Smooth muscle cell (in vitro differentiated cells): ENCODE measurements at regions not wholly inside any gene's neighbourhood (a gene's known extent, or its start where the extent isn't known, plus 50 kb on each side); places are given as distances from the start of the nearest gene placed in this dataset.

Experiments
- DNase-seq: peaks from one replicate; lab custom pipeline; 2025; ENCODE audit not compliant: unreplicated experiment; lab: John Stamatoyannopoulos, UW
- H2AFZ ChIP-seq: fragments of 200-600 bp; sonication (generic); 2 replicates; pipeline ENCODE4 v1.6.0; 2016; ENCODE audit warnings: antibody characterized with exemption, low read depth, mild to moderate bottlenecking
- H3F3A ChIP-seq: fragments of 200-600 bp; sonication (generic); 2 replicates; pipeline ENCODE4 v1.6.0; 2017; ENCODE audit warnings: antibody characterized with exemption, low read depth
- H3K27ac ChIP-seq: fragments of 200-600 bp; sonication (generic); 2 replicates; pipeline ENCODE4 v1.5.1; 2016; ENCODE audit warnings: low read depth, mild to moderate bottlenecking
- H3K27me3 ChIP-seq: fragments of 200-600 bp; sonication (generic); 2 replicates; pipeline ENCODE4 v1.6.1; 2016; ENCODE audit warnings: low read depth, mild to moderate bottlenecking
- H3K36me3 ChIP-seq: fragments of 200-600 bp; sonication (generic); 2 replicates; pipeline ENCODE4 v1.5.1; 2016; ENCODE audit warnings: low read depth
- H3K4me1 ChIP-seq: fragments of 200-600 bp; sonication (generic); 2 replicates; pipeline ENCODE4 v1.5.1; 2016; ENCODE audit warnings: low read depth
- H3K4me2 ChIP-seq: fragments of 200-600 bp; sonication (generic); 2 replicates; pipeline ENCODE4 v1.6.0; 2016; ENCODE audit warnings: mild to moderate bottlenecking
- H3K4me3 ChIP-seq: fragments of 200-600 bp; sonication (generic); 2 replicates; pipeline ENCODE4 v1.5.1; 2016; ENCODE audit warnings: mild to moderate bottlenecking
- H3K79me2 ChIP-seq: fragments of 200-600 bp; sonication (generic); 2 replicates; pipeline ENCODE4 v1.6.0; 2016; ENCODE audit warnings: low read depth, mild to moderate bottlenecking
- H3K9ac ChIP-seq: fragments of 200-600 bp; sonication (generic); 2 replicates; pipeline ENCODE4 v1.6.0; 2016; ENCODE audit warnings: low read depth
- H3K9me3 ChIP-seq: fragments of 200-600 bp; sonication (generic); replicated peaks from 2 replicates; pipeline ENCODE4 v1.5.1; 2016; ENCODE audit warnings: low read depth
- H4K20me1 ChIP-seq: fragments of 200-600 bp; sonication (generic); 2 replicates; pipeline ENCODE4 v1.6.0; 2016; ENCODE audit warnings: low read depth
- WGBS: methylation state at CpG from one replicate; pipeline ENCODE4 v1.1.7; 2016; ENCODE audit warnings: low lambda C conversion rate; 5-methylcytosine and 5-hydroxymethylcytosine counted together
- TF ChIP-seq, protein P1 (sequence below): fragments of 200-600 bp; sonication (generic); IDR thresholded peaks from 2 replicates; pipeline ENCODE4 v1.5.1; 2017; ENCODE audit warnings: borderline replicate concordance, mild to moderate bottlenecking, antibody characterized with exemption; ENCODE audit not compliant: insufficient read depth, poor library complexity, severe bottlenecking

DNA sequence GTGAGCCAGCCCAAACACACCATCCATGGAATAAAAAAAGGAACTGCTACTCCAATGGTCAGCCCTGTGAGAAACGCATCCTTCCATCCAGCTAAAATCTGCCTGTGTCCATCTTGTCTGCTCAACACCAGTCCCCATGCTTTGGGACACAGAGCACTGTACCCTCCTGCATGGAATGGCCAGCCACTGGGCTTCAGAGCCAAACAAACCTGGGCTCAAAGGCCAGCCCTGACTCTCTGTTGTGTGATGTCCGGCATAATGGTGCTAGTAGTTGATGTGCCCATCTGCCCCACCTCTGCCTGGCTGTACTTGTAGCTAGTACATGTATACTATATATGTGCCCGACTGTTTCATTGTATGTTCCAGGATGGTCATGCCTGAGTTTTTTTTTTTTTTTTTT, 77.6 kb upstream of the AMZ2 start:
- DNase-seq: no peak
- TF ChIP-seq, protein P1, sequence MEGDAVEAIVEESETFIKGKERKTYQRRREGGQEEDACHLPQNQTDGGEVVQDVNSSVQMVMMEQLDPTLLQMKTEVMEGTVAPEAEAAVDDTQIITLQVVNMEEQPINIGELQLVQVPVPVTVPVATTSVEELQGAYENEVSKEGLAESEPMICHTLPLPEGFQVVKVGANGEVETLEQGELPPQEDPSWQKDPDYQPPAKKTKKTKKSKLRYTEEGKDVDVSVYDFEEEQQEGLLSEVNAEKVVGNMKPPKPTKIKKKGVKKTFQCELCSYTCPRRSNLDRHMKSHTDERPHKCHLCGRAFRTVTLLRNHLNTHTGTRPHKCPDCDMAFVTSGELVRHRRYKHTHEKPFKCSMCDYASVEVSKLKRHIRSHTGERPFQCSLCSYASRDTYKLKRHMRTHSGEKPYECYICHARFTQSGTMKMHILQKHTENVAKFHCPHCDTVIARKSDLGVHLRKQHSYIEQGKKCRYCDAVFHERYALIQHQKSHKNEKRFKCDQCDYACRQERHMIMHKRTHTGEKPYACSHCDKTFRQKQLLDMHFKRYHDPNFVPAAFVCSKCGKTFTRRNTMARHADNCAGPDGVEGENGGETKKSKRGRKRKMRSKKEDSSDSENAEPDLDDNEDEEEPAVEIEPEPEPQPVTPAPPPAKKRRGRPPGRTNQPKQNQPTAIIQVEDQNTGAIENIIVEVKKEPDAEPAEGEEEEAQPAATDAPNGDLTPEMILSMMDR: no peak
- Histone ChIP-seq H3K4me2 (no peak overlapping the region), H3F3A (no peaks in the 10 kb centered on the region), H4K20me1 (no peaks in the 10 kb centered on the region), H3K9ac (no peak overlapping the region), H3K4me1 (no peaks in the 10 kb centered on the region), H3K4me3 (no peak overlapping the region), H3K27me3 (no peaks in the 10 kb centered on the region), H3K27ac (no peak overlapping the region), H2AFZ (no peak overlapping the region), H3K36me3 (no peaks in the 10 kb centered on the region), H3K79me2 (no peaks in the 10 kb centered on the region), H3K9me3 (no peaks in the 10 kb centered on the region)
- 91% methylated on average over 3 of the region's 3 CpGs for WGBS

DNA sequence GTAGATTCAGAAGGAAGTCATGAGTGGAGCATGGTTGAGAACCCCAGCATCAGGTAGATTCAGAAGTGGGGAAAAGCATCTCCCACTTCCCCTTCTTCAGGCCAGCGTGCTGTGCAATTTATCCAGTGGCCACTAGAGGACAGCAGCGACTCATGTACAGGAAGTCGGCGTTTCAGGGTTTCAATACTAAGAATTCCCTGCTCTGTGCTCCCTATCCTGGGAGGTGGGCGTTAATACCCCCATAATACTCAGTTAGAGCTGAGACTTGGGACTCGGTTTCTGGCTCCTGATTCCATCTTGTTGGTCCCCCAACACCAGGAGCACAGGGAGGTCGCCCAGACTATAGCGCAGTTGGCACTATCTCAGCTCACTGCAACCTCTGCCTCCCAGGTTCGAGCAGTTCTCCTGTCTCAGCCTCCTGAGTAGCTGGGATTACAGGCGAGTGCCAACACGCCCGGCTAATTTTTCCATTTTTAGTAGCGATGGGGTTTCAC, 75.3 kb upstream of the AMZ2 start:
- H3K27me3 ChIP-seq: no peaks in the 10 kb centered on the region
- no peak overlapping the region for H3K4me3 ChIP-seq
- 31% methylated on average over 13 of the region's 13 CpGs for WGBS
- no peak overlapping the region for H3K4me2 ChIP-seq
- no peak overlapping the region for H2AFZ ChIP-seq
- H3K4me1 ChIP-seq: no peaks in the 10 kb centered on the region
- no peaks in the 10 kb centered on the region for H3K36me3 ChIP-seq
- no peaks in the 10 kb centered on the region for H3K9me3 ChIP-seq
- DNase-seq: no peak
- H4K20me1 ChIP-seq: no peaks in the 10 kb centered on the region
- H3K79me2 ChIP-seq: no peaks in the 10 kb centered on the region
- TF ChIP-seq, protein P1: peak; percentile 96
- no peaks in the 10 kb centered on the region for H3F3A ChIP-seq
- H3K27ac ChIP-seq: no peak overlapping the region
- no peak overlapping the region for H3K9ac ChIP-seq

DNA sequence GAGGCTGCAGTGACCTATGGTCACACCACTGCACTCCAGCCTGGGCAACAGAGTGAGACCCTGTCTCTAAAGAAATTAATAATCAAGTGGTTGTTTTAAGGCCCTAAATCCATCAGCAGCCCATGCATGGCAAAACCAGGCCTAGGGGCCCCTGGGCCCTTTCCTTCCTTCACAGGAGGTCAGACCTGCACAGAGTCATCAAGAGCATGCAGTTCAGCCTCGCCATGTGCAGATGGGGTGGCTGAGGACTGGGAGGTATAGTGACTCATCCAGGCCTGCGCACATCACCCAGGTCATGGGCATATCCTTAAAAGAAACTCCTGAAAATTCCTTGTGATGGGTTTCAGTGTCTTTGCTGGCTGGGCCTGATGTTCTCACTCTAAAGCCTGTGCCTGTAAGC, 72.4 kb upstream of the AMZ2 start:
- H3K27me3 ChIP-seq: no peaks in the 10 kb centered on the region
- no peaks in the 10 kb centered on the region for H3K4me1 ChIP-seq
- H4K20me1 ChIP-seq: no peaks in the 10 kb centered on the region
- 94% methylated on average over 2 of the region's 2 CpGs for WGBS
- no peak overlapping the region for H3K4me3 ChIP-seq
- no peaks in the 10 kb centered on the region for H3F3A ChIP-seq
- no peak overlapping the region for H3K9ac ChIP-seq
- no peaks in the 10 kb centered on the region for H3K9me3 ChIP-seq
- no peak overlapping the region for H2AFZ ChIP-seq
- DNase-seq: no peak
- no peaks in the 10 kb centered on the region for H3K79me2 ChIP-seq
- no peaks in the 10 kb centered on the region for H3K36me3 ChIP-seq
- TF ChIP-seq, protein P1: no peak
- H3K27ac ChIP-seq: no peak overlapping the region
- H3K4me2 ChIP-seq: no peak overlapping the region

DNA sequence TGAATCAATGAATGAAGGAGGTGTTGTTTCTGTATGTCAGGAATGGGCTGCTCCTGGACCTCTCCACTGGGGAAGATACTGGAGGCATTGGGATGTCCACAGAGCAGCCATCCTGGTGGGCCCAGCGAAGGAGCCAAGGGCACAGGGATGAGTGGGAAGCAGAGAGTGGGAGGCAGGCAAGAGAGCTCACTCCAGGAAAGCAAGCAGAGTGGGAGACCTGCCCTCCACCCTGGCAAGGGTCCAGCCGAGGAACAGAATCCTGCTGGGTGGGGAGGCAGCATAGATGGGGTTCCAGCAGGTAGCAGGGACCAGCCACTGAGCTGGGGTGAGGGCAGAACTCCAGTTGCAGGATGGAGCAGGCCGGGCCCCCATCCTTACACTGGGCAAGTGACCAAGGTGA, 71.9 kb upstream of the AMZ2 start:
- H3K4me2 ChIP-seq: no peak overlapping the region
- no peak overlapping the region for H3K4me3 ChIP-seq
- 83% methylated on average over 3 of the region's 3 CpGs for WGBS
- TF ChIP-seq, protein P1: no peak
- H3K36me3 ChIP-seq: no peaks in the 10 kb centered on the region
- no peak overlapping the region for H2AFZ ChIP-seq
- H3K79me2 ChIP-seq: no peaks in the 10 kb centered on the region
- no peaks in the 10 kb centered on the region for H4K20me1 ChIP-seq
- no peaks in the 10 kb centered on the region for H3K9me3 ChIP-seq
- H3K4me1 ChIP-seq: no peaks in the 10 kb centered on the region
- DNase-seq: no peak
- H3K27ac ChIP-seq: no peak overlapping the region
- no peaks in the 10 kb centered on the region for H3F3A ChIP-seq
- H3K9ac ChIP-seq: no peak overlapping the region
- H3K27me3 ChIP-seq: no peaks in the 10 kb centered on the region
